Esophagus (tissue), 2 donors: ENCODE measurements at regions not wholly inside any gene's neighbourhood (a gene's known extent, or its start where the extent isn't known, plus 50 kb on each side); places are given as distances from the start of the nearest gene placed in this dataset.

Source experiments
- H3K27ac ChIP-seq, 2 donors: one replicate each; pipeline ENCODE4 v1.5.1; 2013; ENCODE audit warnings: low read depth in 2 of 2, mild to moderate bottlenecking in 2 of 2, inconsistent platforms in 1 of 2, low read length in 1 of 2, moderate library complexity in 1 of 2
- H3K27me3 ChIP-seq, 2 donors: one replicate each; pipeline ENCODE4 v1.6.1; 2013; ENCODE audit warnings: low read length in 2 of 2, control low read depth in 1 of 2, mild to moderate bottlenecking in 1 of 2; ENCODE audit not compliant: insufficient read depth in 2 of 2, control insufficient read depth in 1 of 2
- H3K36me3 ChIP-seq, 2 donors: one replicate each; pipeline ENCODE4 v1.6.1; 2013; ENCODE audit warnings: low read length in 1 of 2; ENCODE audit not compliant: control insufficient read depth in 2 of 2, insufficient read depth in 2 of 2
- H3K4me1 ChIP-seq, 2 donors: one replicate each; pipeline ENCODE4 v1.6.1; 2013; ENCODE audit warnings: low read length in 1 of 2; ENCODE audit not compliant: control insufficient read depth in 2 of 2, insufficient read depth in 2 of 2
- H3K4me3 ChIP-seq, 2 donors: one replicate each; pipeline ENCODE4 v1.5.1; 2013; ENCODE audit warnings: low read length in 2 of 2, mild to moderate bottlenecking in 2 of 2, low read depth in 1 of 2, moderate library complexity in 1 of 2
- H3K9me3 ChIP-seq, 2 donors: one replicate each; pipeline ENCODE4 v1.6.1; 2013; ENCODE audit warnings: mild to moderate bottlenecking in 2 of 2, low read depth in 1 of 2, low read length in 1 of 2, moderate library complexity in 1 of 2; ENCODE audit not compliant: control insufficient read depth in 2 of 2, insufficient read depth in 1 of 2
- WGBS, 2 donors: extraction: QIAGEN DNeasy Blood & Tissue Kit; methylation state at CpG; one replicate each; pipeline ENCODE4 v1.1.7; 2013; 5-methylcytosine and 5-hydroxymethylcytosine counted together
- donor health status: healthy with polysubstance abuse.
- donor health status: Bipolar disorder and iron deficiency.

DNA sequence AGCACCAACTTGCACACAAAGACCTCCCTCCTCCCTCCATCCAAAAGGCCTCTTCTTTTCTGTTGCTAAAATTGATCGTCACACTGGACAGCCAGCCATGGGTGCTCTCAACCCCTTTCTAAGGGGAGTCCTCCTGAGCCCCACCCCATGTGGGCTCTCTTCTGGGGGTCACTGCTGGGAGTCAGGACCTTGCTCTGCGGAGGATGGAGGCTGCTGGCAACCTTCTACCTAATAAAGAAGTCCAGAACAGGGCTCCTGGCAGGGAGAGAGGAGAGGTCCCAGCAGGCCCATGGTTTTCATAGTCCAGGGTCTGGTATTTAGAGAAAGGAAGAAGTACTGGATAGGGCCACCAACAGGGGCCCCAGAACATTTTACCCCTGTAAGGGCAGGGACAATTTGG lies 67.6 kb upstream of the OTOS start:
- Histone ChIP-seq H3K4me1 (peaks cover 2% of the 10 kb centered on the region in 2 donors), H3K27ac (no peak overlapping the region), H3K27me3 (no peaks in the 10 kb centered on the region), H3K4me3 (no peak overlapping the region), H3K9me3 (peaks cover 4% of the 10 kb centered on the region in 2 donors), H3K36me3 (no peaks in the 10 kb centered on the region)
- WGBS, 2 donors = 84 to 91% methylated on average over 2 of the region's 2 CpGs

DNA sequence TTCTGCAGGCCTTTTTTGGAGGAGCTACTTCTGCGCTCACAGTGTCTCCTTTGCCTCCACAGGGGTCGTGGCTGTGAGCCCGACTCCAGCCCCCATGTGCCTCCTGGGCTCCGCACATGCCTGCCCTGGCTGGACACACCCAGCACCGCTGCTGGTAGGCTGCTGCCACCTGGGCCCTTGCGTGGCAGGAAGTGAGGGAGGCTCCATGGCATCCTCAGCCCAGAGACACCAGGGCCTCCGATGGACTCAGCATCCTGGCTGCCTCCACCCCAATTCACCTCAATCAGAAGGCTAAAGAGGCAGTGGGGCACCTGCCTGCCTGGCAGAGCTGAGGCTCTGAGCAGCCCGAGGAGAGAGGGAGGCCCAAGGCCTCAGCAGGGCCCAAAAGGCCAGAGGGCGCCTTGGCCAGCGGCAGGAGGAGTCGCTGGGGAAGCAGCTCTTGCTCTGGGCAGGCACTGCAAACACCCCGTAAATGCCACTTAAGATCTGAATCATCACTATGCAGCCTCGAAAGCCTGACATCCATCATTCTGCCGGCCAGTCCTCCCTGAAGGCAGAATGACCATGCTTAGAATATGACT lies 68.3 kb upstream of the OTOS start:
- peaks cover 2% of the 10 kb centered on the region in 2 donors for H3K4me1 ChIP-seq
- peaks cover 4% of the 10 kb centered on the region in 2 donors for H3K9me3 ChIP-seq
- 81 to 84% methylated on average over 14 of the region's 14 CpGs for WGBS, 2 donors
- H3K36me3 ChIP-seq = no peaks in the 10 kb centered on the region
- no peak overlapping the region for H3K4me3 ChIP-seq
- H3K27me3 ChIP-seq = no peaks in the 10 kb centered on the region
- H3K27ac ChIP-seq = no peak overlapping the region

DNA sequence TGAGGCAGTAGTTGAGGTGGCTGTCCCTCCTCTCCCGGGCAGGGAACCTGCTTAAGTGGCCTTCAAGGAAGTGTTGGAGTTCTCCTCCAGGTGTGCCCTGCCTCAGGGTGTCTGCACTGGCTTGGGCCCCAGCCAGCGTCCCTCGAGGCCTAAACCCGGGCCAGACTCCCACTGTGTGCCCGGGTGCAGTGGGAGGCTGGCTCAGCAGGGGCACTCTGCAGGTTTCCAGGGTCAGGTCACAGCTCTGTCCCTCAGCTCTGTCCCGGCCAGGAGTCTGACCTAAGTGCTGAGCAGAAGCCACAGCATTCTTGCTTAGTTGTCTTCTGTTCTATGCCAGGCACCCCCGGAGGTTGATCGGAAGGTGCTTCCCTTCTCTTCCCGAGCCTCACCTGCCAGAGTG lies 69.0 kb upstream of the OTOS start:
- Histone ChIP-seq H3K27me3 (no peaks in the 10 kb centered on the region), H3K27ac (no peak overlapping the region), H3K36me3 (no peaks in the 10 kb centered on the region), H3K9me3 (peaks cover 4% of the 10 kb centered on the region in 2 donors), H3K4me3 (no peak overlapping the region), H3K4me1 (peaks cover 0 to 2% of the 10 kb centered on the region in 2 donors)
- WGBS, 2 donors = 70 to 79% methylated on average over 9 of the region's 9 CpGs

DNA sequence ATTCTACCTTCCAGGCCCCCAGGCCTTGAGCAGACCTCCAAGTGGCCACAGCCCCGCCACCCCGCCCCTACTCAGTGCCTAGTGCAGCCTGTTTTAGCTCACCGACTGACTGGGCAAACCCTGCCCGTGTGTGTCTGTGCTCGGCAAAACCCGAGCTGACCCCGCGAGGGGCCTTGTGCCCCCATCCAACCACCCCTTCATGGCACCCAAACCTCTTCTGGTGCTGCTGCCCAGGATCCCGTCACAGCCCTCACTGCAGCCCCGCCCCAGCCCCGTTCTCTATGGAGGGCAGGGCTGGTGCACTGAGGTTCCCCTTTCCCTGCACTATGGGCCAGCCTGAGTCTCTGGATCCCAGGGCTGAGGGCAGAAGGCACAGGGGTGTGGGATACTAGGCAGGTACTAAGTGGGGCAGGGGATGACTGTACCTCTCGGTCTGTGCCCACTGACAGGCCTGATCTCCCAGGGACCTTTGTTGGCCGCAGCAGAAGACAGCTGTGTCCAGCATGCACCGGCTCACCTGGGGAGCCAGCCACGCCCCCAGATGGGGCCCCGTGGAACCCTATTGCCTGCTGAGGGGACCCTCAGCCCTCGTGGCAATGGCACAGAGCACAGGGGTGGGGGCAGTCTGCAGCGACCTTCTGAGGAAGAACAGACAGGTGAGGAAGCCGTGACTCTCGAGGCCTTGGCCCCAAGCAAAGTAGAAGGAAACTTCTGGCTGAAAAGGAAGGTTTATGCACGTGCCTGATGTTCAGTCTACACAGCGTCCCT lies 69.9 kb upstream of the OTOS start:
- H3K9me3 ChIP-seq = peaks cover 4% of the 10 kb centered on the region in 2 donors
- no peaks in the 10 kb centered on the region for H3K36me3 ChIP-seq
- H3K27ac ChIP-seq = no peak overlapping the region
- H3K4me3 ChIP-seq = no peak overlapping the region
- 75% methylated on average over 22 of the region's 22 CpGs for WGBS, 2 donors
- no peaks in the 10 kb centered on the region for H3K27me3 ChIP-seq
- peaks cover 0 to 1% of the 10 kb centered on the region in 2 donors for H3K4me1 ChIP-seq

DNA sequence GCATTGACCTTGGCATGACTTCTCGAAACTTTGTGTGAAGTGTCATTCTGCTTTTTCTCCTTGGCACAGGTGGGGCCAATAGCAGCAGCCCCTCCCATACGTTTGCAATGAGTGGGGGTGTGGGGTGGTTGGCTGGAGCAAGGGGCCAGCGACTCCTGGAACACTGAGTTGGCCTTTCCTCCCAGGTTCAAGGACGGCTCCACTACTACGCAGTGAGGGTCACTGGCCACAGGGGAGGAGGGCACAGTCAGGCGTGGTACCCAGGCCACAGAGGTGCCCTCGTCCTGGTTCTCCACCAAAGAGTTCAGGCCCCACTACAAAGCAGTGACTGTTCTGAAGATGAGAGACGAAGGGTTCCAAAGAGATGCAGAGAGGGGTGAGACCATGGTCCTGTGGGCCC lies 70.6 kb upstream of the OTOS start:
- Histone ChIP-seq H3K4me1 (no peaks in the 10 kb centered on the region), H3K27me3 (no peaks in the 10 kb centered on the region), H3K27ac (no peak overlapping the region), H3K9me3 (peaks cover 4% of the 10 kb centered on the region in 2 donors), H3K4me3 (no peak overlapping the region), H3K36me3 (no peaks in the 10 kb centered on the region)
- 81 to 86% methylated on average over 8 of the region's 8 CpGs for WGBS, 2 donors

DNA sequence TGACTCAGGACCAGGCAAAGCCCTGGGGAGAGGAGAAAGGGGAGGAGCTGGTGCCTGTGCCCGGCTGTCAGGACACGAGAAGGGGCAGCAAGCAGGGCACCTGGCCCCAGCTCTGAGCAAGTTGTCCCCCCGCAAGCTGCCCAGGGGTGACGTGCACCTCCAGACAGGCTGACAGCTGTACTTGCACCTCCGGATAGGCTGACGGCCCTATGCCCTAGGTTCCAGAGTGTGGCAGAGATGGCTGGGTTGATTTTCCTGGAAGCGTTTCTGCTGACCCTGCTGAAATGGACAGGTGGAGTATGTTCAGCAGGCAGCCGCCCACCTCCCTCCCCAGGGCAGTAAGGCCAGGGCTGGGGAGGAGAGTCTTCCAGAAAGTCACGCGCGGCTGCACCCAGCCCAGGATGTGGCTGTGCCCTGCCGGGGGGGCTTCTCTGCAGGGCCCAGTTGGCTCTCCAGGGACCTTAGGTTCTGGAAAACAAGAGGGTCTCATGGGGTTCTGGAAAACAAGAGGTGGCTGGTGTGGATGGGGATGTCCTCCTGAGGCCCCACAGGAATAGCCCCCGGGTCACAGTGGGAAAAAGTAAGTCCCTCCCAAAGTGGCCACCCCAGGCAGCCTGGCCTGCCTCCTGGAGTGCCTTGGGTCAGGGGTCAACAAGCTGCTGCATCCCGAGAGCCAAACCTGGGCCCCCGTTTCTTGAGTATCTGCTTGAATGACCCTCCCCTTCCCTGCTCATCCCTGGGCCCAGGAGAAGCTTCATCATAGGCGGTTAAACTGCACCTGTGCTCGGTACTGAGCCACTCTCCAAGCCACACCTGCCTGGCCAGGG lies 71.4 kb upstream of the OTOS start:
- WGBS, 2 donors = 82 to 85% methylated on average over 17 of the region's 17 CpGs
- no peaks in the 10 kb centered on the region for H3K27me3 ChIP-seq
- H3K36me3 ChIP-seq = no peaks in the 10 kb centered on the region
- H3K27ac ChIP-seq = no peak overlapping the region
- no peaks in the 10 kb centered on the region for H3K4me1 ChIP-seq
- peaks cover 4% of the 10 kb centered on the region in 2 donors for H3K9me3 ChIP-seq
- no peak overlapping the region for H3K4me3 ChIP-seq

DNA sequence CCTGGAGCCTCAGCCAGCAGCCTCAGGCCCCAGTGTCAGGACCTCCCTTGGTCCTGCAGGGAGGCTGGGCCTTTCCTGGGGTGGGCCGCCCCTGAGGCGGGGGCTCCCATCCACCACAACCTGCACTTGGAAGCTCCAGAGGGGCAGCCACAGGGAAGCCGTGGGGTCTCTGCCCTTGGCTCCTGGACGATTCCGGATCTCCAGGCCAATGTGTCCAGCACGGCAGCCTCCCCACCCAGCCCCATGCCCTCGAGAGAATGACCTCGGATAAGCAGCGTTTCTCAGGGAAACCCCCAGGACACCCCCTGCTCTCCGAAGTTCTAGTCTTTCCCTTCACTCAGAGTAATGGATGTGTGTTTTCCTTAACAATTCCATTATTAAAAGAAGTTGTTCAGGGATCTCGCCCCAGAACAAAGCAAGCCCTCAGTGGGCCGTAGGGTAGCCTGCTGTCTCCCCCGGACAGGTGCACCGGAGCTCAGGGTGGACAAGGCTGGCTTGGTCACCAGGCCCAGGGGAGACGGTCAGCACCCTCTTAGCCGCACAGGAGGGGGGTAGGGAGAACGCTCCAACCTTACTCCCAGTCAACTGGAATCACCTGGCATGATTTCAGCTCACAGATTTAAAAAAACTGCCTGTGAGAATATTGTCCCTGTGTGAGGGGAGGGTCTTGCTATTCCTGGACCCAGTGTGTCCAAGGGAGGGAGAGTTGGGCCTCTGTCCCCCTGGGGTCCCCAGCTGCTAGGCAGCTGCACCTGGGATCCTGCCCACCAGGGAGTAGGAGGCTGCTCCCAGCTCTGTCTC lies 72.2 kb upstream of the OTOS start:
- Histone ChIP-seq H3K4me1 (no peaks in the 10 kb centered on the region), H3K9me3 (peaks cover 1% of the 10 kb centered on the region in 2 donors), H3K27ac (no peak overlapping the region), H3K4me3 (no peak overlapping the region), H3K36me3 (no peaks in the 10 kb centered on the region), H3K27me3 (no peaks in the 10 kb centered on the region)
- WGBS, 2 donors = 86 to 90% methylated on average over 17 of the region's 17 CpGs

DNA sequence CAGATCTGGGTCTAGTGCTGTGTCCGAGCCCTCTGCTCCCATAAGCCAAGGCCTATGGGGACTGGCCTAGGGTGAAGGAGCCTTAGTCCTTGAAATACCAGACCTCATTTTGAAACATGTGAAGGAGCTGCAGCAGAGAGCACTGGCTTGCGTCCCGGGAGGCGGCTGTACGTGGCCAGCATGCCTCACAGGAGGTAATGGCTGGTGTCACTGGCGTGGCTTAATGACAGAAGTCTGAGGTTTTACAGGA lies 72.7 kb upstream of the OTOS start:
- no peaks in the 10 kb centered on the region for H3K4me1 ChIP-seq
- WGBS, 2 donors = 87 to 88% methylated on average over 6 of the region's 6 CpGs
- H3K27me3 ChIP-seq = no peaks in the 10 kb centered on the region
- no peaks in the 10 kb centered on the region for H3K9me3 ChIP-seq
- H3K36me3 ChIP-seq = no peaks in the 10 kb centered on the region
- H3K4me3 ChIP-seq = no peak overlapping the region
- no peak overlapping the region for H3K27ac ChIP-seq
